ENCODE measurements at regions not wholly inside any gene's neighbourhood (a gene's known extent, or its start where the extent isn't known, plus 50 kb on each side); places are given as distances from the start of the nearest gene placed in this dataset.

GRCh38 chr11:30109774-30110173 is 92.9 kb upstream of the KCNA4 start:
- H3K27ac ChIP-seq, result no peak overlapping the region
- no peak for TF ChIP-seq CTCF (conservative IDR thresholded peaks at IDR 0.05)

GRCh38 chr11:30110691-30111090 is 93.9 kb upstream of the KCNA4 start:
- H3K27ac ChIP-seq, result no peak overlapping the region
- no peak for TF ChIP-seq CTCF (conservative IDR thresholded peaks at IDR 0.05)

- no peak overlapping the region for H3K27ac ChIP-seq
- TF ChIP-seq CTCF (conservative IDR thresholded peaks at IDR 0.05), result no peak
Measured at GRCh38 chr11:30111786-30112185, 95.0 kb upstream of the KCNA4 start.

GRCh38 chr11:30113326-30113898 is 96.6 kb upstream of the KCNA4 start:
- H3K27ac ChIP-seq, result no peak overlapping the region
- TF ChIP-seq CTCF (conservative IDR thresholded peaks at IDR 0.05), result no peak

- no peak for TF ChIP-seq CTCF (conservative IDR thresholded peaks at IDR 0.05)
- H3K27ac ChIP-seq, result no peak overlapping the region
Measured at GRCh38 chr11:30116512-30116911, 99.7 kb upstream of the KCNA4 start.

GRCh38 chr11:30120045-30120589 is 103.3 kb upstream of the KCNA4 start:
- TF ChIP-seq CTCF (conservative IDR thresholded peaks at IDR 0.05), result no peak

GRCh38 chr11:30125456-30125855 is 105.4 kb upstream of the FSHB start:
- no peak for TF ChIP-seq CTCF (conservative IDR thresholded peaks at IDR 0.05)

More at GRCh38 chr11:30120045-30120589, 103.3 kb upstream of the KCNA4 start:
- H3K27ac ChIP-seq, result no peak overlapping the region

More at GRCh38 chr11:30125456-30125855, 105.4 kb upstream of the FSHB start:
- H3K27ac ChIP-seq, result no peak overlapping the region
